T-helper 9 cell (primary cell): ENCODE measurements at regions not wholly inside any gene's neighbourhood (a gene's known extent, or its start where the extent isn't known, plus 50 kb on each side); places are given as distances from the start of the nearest gene placed in this dataset.
A peak's percentile ranks its signal among the peaks of the same experiment; 100 is the strongest.
"Not testable (repeated sequence)": the region's sequence is repeated elsewhere in the genome, so short reads cannot be mapped to it uniquely, and the experiment has no call there.

ENCODE experiments used
- DNase-seq: peaks from one replicate; pipeline ENCODE4 v3.0.0-alpha.2; 2020

GRCh38 chr12:127130506-127131124 is 1136.4 kb upstream of the TMEM132C start:
- no peak for DNase-seq

- no peak for DNase-seq
These were observed 1133.2 kb upstream of the TMEM132C start for GRCh38 chr12:127133675-127134335.

- not testable (repeated sequence) for DNase-seq
These were observed 1126.0 kb upstream of the TMEM132C start for GRCh38 chr12:127140864-127141484.

GRCh38 chr12:127143020-127143419 is 1124.0 kb upstream of the TMEM132C start:
- DNase-seq: no peak

- DNase-seq: no peak
These were observed 1122.2 kb upstream of the TMEM132C start for GRCh38 chr12:127144770-127145169.

- DNase-seq: no peak
These were observed 1121.6 kb upstream of the TMEM132C start for GRCh38 chr12:127145241-127145928.

GRCh38 chr12:127145929-127146789 is 1120.8 kb upstream of the TMEM132C start:
- peak; percentile 41 for DNase-seq

GRCh38 chr12:127146991-127147718 is 1119.8 kb upstream of the TMEM132C start:
- DNase-seq: no peak

GRCh38 chr12:127147724-127148123 is 1119.2 kb upstream of the TMEM132C start:
- DNase-seq: no peak

- no peak for DNase-seq
These were observed 1118.7 kb upstream of the TMEM132C start for GRCh38 chr12:127148318-127148717.

GRCh38 chr12:127149226-127149964 is 1117.6 kb upstream of the TMEM132C start:
- DNase-seq: no peak

GRCh38 chr12:127150028-127150427 is 1116.9 kb upstream of the TMEM132C start:
- DNase-seq: no peak

- DNase-seq: no peak
These were observed 1116.5 kb upstream of the TMEM132C start for GRCh38 chr12:127150479-127150878.

- DNase-seq: no peak
These were observed 1116.0 kb upstream of the TMEM132C start for GRCh38 chr12:127150956-127151355.

- DNase-seq: no peak
These were observed 1113.0 kb upstream of the TMEM132C start for GRCh38 chr12:127153996-127154395.

GRCh38 chr12:127154830-127155229 is 1112.1 kb upstream of the TMEM132C start:
- DNase-seq: not testable (repeated sequence)

GRCh38 chr12:127155935-127156619 is 1110.9 kb upstream of the TMEM132C start:
- not testable (repeated sequence) for DNase-seq

GRCh38 chr12:127157501-127158366 is 1109.2 kb upstream of the TMEM132C start:
- not testable (repeated sequence) for DNase-seq

GRCh38 chr12:127158385-127159061 is 1108.4 kb upstream of the TMEM132C start:
- no peak for DNase-seq
